ENCODE measurements at regions not wholly inside any gene's neighbourhood (a gene's known extent, or its start where the extent isn't known, plus 50 kb on each side); places are given as distances from the start of the nearest gene placed in this dataset.

DNA sequence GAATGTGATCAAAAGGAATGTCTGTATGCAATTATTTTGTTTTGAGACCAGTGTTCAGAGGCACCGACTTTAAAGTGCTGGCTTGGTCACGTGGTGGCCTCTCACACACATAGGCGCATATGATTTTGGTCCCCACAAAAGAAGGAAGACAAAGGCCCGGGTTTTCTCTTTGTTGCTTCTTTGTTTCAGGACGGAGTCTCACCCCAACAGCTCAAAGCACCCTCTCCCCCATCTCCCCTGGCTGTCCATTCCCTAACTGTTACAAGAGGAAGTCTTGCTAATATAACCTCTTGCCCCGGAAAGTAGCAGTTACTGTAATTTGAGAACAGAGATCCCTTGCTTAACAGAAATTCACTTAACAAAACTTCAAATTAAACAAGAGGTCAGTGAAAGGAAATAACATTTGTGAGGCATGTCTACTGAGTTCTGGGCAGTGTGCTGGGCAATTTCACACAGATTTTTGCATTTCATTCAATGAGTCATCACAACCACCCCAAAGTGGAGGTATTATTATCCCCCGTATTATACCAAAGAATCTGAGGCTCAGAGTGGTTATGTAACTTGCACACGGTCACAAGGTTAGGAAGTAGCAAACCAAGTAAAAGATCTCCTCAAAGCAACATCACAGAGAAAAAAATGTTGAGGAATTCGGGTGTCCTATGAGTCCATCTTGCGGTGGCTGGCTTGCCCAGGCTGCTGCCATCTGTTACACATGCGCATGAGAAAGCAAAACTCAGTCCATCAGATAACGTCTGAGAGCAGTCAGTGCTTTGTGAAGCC is 75.8 kb downstream of the SDC1 start:
- peak; percentile 45 for TF ChIP-seq POLR2A (IDR thresholded peaks at IDR 0.05; ENCODE audit: extremely low read depth, insufficient read length)
- TF ChIP-seq CTCF (IDR thresholded peaks at IDR 0.05; ENCODE audit: low read depth, low read length), result no peak

Measured in NB4 (cell line).